GM12891 (cell line): ENCODE measurements at regions not wholly inside any gene's neighbourhood (a gene's known extent, or its start where the extent isn't known, plus 50 kb on each side); places are given as distances from the start of the nearest gene placed in this dataset.

Source experiments
- POLR2A ChIP-seq: IDR thresholded peaks from 2 replicates; pipeline ENCODE4 v1.6.1; 2011; ENCODE audit warnings: low read depth, low read length, control low read depth
- POLR2AphosphoS5 ChIP-seq: IDR thresholded peaks from 2 replicates; pipeline ENCODE4 v1.6.1; 2011; ENCODE audit warnings: low read depth, low read length, control low read depth
- POU2F2 ChIP-seq: IDR thresholded peaks from 2 replicates; pipeline ENCODE4 v1.6.1; 2011; ENCODE audit warnings: low read depth, mild to moderate bottlenecking, control low read depth, low read length, moderate library complexity

- TF ChIP-seq POU2F2 (no peak), POLR2AphosphoS5 (no peak), POLR2A (no peak)
Measured at GRCh38 chr3:95911767-95912166, 902.6 kb upstream of the EPHA6 start.
